ENCODE measurements at regions not wholly inside any gene's neighbourhood (a gene's known extent, or its start where the extent isn't known, plus 50 kb on each side); places are given as distances from the start of the nearest gene placed in this dataset.

GRCh38 chr20:60765821-60766403, 486.1 kb upstream of the CDH4 start:
- no peak for TF ChIP-seq CTCF (IDR thresholded peaks at IDR 0.05; ENCODE audit: partially characterized antibody, unreplicated experiment)
- Mint-ChIP-seq H3K27ac (ENCODE audit: unreplicated experiment) (no peak overlapping the region), H3K4me3 (ENCODE audit: unreplicated experiment) (no peak overlapping the region), H3K36me3 (ENCODE audit: unreplicated experiment) (peaks cover 7% of the 10 kb centered on the region), H3K9me3 (ENCODE audit: unreplicated experiment) (no peaks in the 10 kb centered on the region), H3K4me1 (ENCODE audit: low read depth, unreplicated experiment) (no peaks in the 10 kb centered on the region), H3K27me3 (ENCODE audit: unreplicated experiment) (no peaks in the 10 kb centered on the region)
- DNase-seq, result no peak

GRCh38 chr20:60768216-60768615, 483.8 kb upstream of the CDH4 start:
- Mint-ChIP-seq H3K9me3 (ENCODE audit: unreplicated experiment) (no peaks in the 10 kb centered on the region), H3K36me3 (ENCODE audit: unreplicated experiment) (peaks cover 7% of the 10 kb centered on the region), H3K27ac (ENCODE audit: unreplicated experiment) (no peak overlapping the region), H3K4me1 (ENCODE audit: low read depth, unreplicated experiment) (no peaks in the 10 kb centered on the region), H3K27me3 (ENCODE audit: unreplicated experiment) (no peaks in the 10 kb centered on the region), H3K4me3 (ENCODE audit: unreplicated experiment) (no peak overlapping the region)
- no peak for TF ChIP-seq CTCF (IDR thresholded peaks at IDR 0.05; ENCODE audit: partially characterized antibody, unreplicated experiment)
- no peak for DNase-seq

- Mint-ChIP-seq H3K4me3 (ENCODE audit: unreplicated experiment) (no peak overlapping the region), H3K27me3 (ENCODE audit: unreplicated experiment) (no peaks in the 10 kb centered on the region)
These were observed 471.6 kb upstream of the CDH4 start for GRCh38 chr20:60780388-60781025.

GRCh38 chr20:60782959-60783625, 469.0 kb upstream of the CDH4 start:
- TF ChIP-seq CTCF (IDR thresholded peaks at IDR 0.05; ENCODE audit: partially characterized antibody, unreplicated experiment), result no peak
- peaks cover 3% of the 10 kb centered on the region for H3K27me3 Mint-ChIP-seq (ENCODE audit: unreplicated experiment)
- DNase-seq, result no peak
- no peaks in the 10 kb centered on the region for H3K4me1 Mint-ChIP-seq (ENCODE audit: low read depth, unreplicated experiment)
- no peaks in the 10 kb centered on the region for H3K36me3 Mint-ChIP-seq (ENCODE audit: unreplicated experiment)
- no peak overlapping the region for H3K4me3 Mint-ChIP-seq (ENCODE audit: unreplicated experiment)
- H3K27ac Mint-ChIP-seq (ENCODE audit: unreplicated experiment), result no peak overlapping the region
- H3K9me3 Mint-ChIP-seq (ENCODE audit: unreplicated experiment), result no peaks in the 10 kb centered on the region

More at GRCh38 chr20:60780388-60781025, 471.6 kb upstream of the CDH4 start:
- Mint-ChIP-seq H3K36me3 (ENCODE audit: unreplicated experiment) (no peaks in the 10 kb centered on the region), H3K27ac (ENCODE audit: unreplicated experiment) (no peak overlapping the region), H3K9me3 (ENCODE audit: unreplicated experiment) (no peaks in the 10 kb centered on the region), H3K4me1 (ENCODE audit: low read depth, unreplicated experiment) (no peaks in the 10 kb centered on the region)
- no peak for TF ChIP-seq CTCF (IDR thresholded peaks at IDR 0.05; ENCODE audit: partially characterized antibody, unreplicated experiment)
- no peak for DNase-seq

- Mint-ChIP-seq H3K9me3 (ENCODE audit: unreplicated experiment) (no peaks in the 10 kb centered on the region), H3K36me3 (ENCODE audit: unreplicated experiment) (no peaks in the 10 kb centered on the region)
- no peak for TF ChIP-seq CTCF (IDR thresholded peaks at IDR 0.05; ENCODE audit: partially characterized antibody, unreplicated experiment)
These were observed 466.8 kb upstream of the CDH4 start for GRCh38 chr20:60785301-60785700.

More at GRCh38 chr20:60785301-60785700, 466.8 kb upstream of the CDH4 start:
- Mint-ChIP-seq H3K27me3 (ENCODE audit: unreplicated experiment) (peaks cover 3% of the 10 kb centered on the region), H3K4me3 (ENCODE audit: unreplicated experiment) (no peak overlapping the region), H3K27ac (ENCODE audit: unreplicated experiment) (no peak overlapping the region), H3K4me1 (ENCODE audit: low read depth, unreplicated experiment) (peaks cover 3% of the 10 kb centered on the region)
- no peak for DNase-seq
